Stimulated activated CD4-positive, alpha-beta T cell treated with anti-CD3 and anti-CD28 coated beads, Interleukin-2, amount 100 ng/mL, for 24 hours (primary cell): ENCODE measurements at regions not wholly inside any gene's neighbourhood (a gene's known extent, or its start where the extent isn't known, plus 50 kb on each side); places are given as distances from the start of the nearest gene placed in this dataset.

Source experiments
- DNase-seq, 2 donors: peaks; one replicate each; pipeline ENCODE4 v3.0.0-alpha.2; 2020

DNA sequence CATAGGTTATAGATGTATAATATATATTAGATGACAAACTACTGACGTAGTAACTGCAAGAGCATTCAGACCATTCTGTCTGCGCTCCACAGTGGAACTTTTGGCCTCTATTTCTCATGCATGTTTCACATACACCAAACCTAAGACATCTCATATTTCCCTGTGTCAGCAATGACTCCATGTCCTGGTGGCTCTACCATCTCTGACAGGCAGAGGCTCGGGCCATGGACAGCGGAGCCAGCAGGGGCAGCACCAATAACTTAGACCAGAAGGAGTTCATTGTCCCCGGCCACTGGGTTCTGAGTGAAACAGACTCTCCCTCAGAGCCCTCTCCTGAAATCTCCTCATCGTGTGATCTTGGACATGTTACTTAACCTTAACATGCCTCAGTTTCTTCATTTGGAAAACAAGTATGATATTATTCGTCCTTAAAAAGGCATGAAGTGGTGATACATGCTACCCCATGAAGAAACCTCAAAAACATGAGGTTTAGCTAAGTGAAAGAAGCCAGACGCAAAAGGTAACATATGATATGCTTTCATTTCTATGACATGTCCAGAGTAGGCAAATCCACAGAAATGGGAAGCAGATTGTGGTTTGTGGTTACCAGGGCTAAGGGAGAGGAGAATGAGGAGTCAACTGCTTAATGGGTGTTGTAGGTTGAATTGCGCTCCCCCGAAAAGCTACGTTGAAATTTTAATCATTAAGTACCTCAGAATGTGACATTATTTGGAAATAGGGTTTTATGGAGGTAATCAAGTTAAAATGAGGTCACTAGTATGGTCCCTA is 564.0 kb upstream of the JARID2 start:
- no peak for DNase-seq

DNA sequence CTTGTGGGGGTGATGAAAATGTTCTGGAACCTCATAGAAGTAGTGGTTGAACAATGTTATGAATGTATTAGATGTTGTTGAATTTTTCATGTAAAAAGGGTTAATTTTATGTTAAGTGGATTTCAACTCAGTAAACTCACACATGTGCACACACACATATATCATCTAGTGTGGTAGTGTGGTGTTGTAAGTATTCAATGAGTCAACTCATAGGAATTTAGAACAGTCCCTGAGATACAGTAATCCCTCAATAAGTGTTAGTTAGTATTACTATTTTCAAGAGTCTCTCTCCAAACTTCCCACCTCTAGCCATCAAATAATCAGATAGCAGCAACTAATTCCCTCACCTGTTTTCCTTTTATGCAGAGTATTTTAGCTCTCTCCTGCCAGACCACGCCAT is 563.1 kb upstream of the JARID2 start:
- no peak for DNase-seq

DNA sequence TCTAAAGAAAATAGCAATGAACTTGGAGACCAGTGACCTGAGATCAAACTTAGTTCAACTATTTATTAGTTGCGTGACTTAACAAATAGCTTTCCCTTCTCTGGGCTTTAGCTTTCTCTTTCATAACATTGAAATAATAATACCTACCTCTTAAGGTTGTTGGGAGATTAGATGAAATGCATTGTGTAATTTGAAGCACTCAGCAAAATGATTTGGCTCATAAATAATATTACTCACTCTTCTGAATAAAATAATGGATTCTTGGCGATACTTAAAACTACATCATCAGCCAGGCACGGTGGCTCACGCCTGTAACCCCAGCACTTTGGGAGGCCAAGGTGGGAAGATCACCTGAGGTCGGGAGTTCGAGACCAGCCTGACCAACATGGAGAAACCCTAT is 556.2 kb upstream of the JARID2 start:
- DNase-seq, result no peak

DNA sequence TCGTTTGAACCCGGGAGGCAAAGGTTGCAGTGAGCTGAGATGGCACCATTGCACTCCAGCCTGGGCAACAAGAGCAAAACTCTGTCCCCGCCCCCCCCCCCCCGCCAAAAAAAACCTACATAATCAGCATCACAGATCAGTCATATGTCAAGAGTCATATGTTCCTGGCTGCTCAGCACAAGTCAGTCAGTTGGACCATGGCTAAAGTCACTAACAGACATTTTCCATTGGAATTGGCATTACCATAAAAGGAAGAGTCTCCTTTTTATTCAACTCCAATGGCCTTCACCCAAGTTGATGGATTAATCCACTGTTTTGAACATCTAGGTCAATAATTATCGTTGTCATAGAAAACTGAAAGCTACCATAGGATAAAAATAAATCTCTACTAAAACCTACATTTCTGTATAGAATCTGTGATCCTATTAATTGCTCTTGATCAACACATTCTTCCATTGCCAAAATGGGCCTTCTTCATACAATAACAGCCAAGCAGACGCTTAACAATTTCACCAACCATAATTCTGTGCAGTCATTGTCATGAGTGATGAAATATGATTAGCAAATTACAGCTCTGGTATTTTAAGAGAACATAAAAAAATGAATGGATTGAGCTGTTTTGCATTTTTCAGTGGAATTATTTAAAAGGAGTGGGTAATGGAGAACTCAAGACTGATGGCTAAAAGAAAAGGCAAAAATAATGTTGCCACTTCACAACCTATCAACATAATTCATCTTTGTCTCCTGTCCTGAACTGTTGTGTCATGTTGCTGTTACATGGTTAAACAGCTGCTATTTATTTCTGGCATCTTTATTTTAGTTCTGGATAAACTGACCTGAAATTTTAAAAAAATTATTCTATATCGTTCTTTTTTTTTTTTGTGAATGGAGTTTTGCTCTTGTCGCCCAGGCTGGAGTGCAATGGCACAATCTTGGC is 555.5 kb upstream of the JARID2 start:
- no peak for DNase-seq

DNA sequence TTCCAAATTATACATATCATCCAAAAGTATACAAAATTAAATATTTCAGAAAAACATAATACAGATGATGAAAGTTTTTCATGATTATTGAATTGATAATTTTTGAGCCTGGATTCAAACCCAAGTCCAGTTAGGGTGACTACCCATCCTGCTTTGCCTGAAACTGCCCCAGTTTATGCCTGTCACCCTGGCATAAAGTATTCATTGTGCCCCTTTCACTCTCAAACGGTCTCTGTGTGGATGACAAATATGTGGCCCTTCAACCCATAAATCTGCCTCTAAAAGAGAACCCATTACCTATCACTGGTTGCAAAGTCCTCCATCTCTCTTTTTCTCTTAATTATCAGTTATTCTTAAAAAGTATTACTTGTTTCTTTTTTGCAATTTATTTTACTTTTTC is 553.7 kb upstream of the JARID2 start:
- DNase-seq, result no peak

DNA sequence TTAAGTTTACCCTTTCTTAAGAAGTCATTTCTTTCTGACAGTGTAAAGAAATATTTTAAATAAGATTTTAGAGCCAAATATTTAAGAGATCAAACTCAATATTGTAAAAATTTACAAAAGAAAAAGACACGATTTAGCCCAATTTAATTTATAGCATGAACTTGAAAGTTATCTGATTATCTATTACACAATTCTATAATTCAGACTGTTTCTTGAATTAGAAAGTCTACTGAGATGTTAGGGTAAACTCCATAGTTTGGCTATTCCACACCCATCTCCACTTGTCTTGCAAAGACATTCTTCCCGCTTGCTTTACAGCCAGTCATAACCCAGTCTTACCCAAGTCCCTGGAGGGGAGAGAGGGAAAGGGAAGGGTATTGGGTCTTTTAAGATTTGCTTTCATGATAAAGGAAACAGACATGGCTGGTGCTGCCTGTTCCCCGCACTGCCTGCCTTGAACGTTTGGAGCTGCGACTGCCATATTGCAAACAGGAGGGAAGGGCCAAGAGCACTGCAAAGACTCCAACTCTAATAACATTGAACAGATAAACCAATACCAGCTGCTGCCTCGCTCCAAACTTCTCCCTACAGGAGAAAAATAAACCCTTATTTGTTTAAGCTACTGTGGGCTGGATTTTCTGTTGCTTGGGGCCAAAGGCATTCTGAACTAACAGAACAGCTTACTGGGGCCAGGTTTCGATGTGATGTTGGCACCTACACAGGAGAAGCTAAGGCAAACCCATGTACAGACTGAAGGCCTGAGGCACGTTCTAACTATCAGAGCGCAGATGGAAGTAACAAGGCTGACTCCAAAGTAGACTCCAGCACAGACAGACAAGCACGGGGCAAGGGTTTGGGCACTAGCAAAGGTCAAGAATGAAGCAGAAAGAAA is 552.3 kb upstream of the JARID2 start:
- no peak for DNase-seq

DNA sequence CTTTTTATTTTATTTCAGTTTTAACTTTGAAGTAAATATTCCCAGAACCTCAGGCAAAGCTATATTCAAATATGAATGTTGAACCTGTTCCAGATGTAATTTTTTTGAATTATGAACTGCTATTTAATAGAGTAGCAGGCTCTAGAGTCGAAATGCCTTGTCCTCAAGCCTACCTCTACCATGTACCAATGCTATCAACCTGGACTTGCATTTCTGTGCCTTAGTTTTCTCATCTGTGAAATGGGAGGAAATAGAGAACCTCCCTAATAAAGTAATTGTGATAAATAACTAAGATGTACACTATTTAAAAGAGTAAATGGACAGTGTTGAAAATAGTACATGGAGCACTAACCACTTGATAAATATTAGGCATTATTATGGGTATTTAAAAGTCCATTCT is 551.6 kb upstream of the JARID2 start:
- no peak for DNase-seq

DNA sequence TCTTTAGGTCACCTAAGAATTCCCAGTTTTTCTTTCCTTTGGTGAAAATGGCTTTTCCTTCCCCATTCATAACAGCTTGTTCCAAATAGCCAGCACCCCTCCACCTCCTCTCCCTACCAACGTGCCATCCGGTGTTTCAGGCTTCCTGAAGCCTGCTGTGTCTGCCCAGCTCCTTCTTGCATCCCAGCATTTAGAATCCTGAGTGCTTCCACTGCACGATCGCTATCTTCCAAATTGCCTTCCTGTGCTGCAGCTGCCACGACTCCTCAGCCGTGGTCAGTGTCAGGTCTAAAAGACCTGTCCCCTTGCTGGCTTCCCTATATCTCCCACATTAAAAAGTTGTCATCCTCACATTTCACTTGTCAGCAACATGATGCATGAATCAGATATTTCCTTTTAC is 550.3 kb upstream of the JARID2 start:
- no peak for DNase-seq

DNA sequence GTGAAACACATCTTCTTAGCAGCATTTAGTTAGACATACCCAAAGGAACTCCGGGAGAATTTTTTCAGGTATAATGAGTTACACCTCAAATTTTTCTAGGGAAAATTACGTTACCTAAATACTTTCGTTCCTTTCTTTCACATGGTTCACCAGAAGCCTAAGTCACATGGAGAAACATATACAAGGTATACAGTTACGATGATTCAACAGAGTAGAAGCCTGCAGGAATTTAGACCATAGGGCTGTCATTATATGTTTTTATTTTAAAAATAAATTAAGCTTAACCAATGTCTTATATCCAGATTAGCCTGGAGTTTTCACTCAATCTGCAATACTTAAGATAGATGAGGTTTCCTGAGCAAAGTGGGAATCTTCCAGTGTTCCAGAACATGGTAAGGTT is 549.5 kb upstream of the JARID2 start:
- DNase-seq, result no peak

DNA sequence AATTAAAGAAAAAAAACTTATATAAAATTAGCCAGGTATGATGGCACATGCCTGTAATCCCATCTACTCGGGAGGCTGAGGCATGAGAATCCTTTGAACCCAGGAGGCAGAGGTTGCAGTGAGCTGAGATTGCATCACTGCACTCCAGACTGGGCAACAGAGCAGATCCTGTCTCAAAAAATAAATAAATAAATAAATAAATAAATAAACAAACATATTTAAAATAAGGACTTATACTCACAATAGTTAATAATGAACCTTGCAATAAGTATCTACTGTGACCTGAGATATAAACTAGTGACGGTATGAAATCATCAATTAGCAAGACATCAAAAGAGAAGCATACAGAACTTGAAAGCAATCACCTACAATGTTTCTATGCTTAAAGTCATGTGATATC is 548.4 kb upstream of the JARID2 start:
- no peak for DNase-seq

DNA sequence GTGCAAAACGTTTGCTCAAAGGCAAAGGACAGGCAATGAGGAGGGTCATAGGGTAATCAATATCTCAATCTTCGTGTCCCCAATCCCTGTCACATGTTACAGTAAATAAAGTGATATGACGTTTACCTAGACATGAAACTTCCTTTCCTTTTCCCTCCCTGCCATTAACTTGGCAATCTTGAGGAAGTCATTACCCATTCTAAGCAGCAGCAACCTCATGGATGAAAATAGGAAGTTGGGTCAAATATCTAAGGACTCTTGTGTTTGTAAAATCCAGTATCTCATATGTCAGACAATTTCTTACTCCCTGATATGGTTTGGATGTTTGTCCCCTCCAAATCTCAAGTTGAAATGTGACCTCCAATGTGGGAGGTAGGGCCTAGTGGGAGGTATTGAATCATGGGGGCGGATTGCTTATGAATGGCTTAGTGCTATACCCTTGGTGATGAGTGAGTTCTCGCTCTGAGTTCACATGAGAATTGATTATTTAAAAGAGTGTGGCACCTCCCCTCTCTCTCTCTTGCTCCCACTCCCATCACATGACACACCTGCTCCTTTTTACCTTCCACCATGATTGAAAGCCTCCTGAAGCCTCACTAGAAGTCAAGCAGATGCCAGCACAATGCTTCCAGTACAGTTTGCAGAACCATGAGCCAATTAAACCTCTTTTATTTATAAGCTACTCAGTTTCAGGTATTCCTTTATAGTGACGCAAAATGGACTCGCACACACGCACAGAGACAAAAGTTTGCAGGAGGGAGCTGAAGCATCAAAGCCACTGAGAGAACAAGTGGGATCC is 545.9 kb upstream of the JARID2 start:
- DNase-seq, result no peak

DNA sequence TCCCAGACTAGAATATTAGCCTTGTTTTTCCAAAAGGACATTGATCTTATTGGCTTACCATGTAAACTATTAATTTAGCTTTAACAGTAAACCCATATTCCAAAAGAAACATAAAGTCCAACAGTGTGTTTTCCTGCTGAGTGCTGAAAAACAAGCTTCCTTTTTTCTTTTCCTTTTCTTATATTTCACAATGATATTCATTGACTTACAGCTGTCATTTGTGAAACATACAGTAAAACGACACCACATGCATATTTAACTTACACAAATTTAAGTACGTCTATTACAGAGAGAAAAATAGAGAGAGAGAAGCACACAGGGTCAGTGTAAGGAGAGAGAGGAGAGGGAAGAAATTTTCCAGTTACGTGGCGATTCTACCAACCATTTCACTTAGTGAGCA is 543.9 kb upstream of the JARID2 start:
- DNase-seq, result no peak

DNA sequence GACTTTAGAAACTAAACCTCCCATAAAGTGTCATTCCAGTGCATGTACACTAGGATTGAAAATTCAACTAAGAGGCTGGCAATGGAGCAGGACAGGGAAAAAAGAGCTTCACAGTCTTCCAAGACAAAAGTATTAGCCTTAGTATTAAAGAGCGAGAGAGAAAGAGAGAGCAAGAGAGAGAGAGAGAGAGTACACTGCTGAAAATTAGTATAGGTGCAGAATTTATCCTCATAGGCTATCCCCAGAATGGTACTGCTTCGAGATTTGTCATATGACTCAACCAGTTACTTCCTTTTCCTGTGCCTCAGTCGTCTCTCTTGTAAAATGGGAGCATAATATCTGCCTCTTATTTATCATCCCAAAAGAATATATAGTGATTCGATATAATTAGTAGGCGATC is 543.2 kb upstream of the JARID2 start:
- DNase-seq, result no peak

DNA sequence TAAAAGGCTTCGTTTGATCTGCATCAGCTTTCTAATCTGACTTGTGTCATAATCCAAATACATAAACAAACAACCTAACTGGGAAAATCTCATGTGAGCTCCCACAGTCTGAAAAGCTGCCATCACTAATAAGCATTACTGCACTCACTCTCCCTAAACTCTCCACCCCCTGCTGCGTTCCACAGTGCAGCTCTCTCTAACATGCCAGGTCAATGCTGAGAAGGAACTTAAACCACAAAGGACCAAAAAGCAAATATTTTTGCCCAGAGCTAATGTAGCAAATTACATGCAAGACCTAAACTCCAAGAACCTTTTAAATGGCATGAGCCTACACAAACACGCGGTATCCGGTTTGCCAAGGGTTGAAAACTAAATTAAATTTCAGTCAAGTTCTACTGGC is 542.3 kb upstream of the JARID2 start:
- no peak for DNase-seq

DNA sequence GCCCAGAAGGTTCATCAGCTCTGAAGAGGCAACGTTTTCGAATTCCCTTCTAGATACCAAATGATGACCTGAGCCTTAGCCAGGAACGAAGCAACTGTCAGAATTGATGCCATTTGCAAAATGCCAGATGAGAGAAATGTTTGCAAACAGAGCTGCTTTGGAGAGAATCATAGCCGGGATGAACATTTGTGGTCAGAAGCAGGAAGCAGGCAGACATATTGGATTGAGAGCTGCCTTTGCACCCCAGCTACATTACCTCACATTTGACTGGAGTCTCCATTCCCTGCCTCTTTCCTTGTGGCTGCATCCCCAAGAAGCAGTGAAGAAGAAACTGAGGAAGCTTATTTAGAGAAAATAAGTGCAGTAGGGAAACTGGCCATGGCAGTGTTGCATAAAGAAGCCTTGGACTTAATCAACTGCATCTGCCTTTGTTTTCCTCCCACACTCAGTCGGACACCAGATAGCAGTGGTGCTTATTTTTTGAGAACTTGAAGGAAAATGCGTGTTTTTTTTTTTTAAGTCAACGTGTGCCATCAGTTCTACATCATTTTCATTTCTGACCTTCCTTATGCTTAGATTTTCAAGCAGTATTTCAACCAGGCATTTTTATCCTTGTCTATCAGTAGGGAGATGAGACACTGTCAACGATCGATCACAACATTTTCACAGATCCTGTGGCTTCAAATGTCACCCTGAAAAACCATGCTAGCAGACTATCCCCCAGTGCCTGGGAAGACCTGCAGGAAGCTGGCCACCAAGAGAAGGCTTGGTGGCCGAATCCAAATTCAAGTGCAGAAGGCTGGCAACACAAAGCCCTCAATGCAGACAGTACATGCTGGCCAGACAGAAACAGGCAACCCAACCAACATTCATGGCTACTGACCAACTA is 541.2 kb upstream of the JARID2 start:
- DNase-seq, result no peak

DNA sequence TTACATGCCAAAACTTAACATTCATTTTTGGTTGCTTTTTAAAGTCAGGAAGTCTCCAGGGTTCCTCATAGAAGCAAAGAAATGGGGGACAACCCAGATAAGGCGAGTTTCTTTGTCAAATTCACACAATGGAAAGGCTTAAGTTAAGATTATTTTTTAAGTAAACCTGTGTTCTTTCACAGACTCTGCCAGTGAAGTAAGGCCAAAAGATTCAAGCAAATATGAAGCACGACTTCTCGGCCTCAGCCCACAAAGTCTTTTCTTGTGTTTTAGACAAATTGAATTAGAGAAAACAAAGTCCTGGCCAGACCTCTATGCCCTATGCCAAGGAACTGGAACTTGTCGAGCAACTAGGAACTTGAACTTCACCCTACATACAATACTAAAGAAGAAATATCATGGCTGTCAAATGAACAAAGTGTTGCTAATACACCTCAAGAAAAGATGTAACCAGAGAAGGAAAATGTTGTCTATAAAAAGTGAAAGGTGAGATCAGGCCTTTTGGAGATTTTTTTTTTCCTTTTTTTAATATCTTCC is 540.0 kb upstream of the JARID2 start:
- DNase-seq, result no peak

DNA sequence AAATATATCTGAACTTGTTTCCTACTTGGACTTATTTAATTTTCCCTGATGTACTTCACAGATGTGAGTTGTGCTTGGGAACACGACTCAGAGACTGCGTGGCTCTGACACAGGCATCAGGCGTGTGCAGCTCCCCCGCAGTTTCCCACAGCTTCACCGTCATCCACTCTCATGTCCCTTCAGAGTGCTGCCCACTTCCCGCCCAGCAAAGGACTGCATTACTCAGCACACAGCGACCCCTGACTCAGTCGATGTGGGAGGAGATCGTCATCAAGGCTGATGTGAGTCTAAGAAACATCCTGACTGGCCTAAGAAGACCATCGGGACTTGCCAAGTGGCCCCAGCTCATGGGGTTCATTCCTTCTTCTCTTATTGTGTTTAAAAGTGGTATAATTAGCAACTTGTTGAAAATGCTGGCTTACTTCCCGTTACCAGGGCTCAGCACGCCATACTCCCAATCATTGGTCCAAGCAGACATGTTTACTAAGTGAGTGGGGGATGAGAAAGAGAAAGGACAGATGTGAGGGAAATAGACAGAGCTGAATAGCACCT is 539.4 kb upstream of the JARID2 start:
- DNase-seq, result peak; percentile 78 to 79

DNA sequence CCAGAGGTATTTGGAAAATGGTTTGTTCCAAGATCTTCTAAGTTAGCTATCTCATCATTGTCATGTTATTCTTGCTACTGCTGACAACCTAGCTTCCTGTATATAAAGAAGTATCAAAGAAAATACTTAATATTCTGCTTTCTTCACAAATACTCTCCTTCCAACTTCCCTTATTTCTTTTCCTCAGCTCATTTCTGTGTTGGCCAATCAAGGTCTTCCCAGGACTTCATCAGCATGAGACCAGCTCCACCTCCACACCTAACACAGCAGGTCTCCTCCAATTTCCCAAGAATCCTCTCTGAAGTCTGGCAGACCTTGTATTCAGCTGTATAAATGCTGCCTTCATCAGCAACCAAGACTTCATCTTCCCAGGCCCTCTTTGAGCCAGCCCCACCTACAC is 538.6 kb upstream of the JARID2 start:
- no peak for DNase-seq

DNA sequence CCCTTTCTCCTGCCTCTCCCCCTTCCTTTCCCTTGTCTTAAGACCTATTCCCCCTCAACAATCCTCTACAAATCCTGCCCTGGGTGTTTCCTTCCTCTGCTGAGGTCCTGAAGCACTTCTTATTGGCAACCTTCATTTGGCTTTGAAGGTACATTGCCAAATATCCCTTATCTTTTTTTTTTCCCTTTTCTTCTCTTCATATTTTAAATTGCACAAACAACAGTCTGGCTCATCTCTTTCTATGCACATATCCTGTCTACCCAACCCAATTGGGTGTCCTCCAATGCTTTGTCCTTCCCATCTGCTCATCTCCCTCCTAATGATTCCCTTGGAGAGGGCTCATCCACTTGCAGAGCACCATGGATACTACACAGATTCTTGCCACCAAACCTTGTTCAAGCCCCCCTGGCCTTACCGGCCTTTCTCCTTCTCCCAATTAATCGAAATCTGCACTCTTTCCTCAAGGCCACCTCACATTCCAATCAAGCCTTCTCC is 537.9 kb upstream of the JARID2 start:
- DNase-seq, result no peak

DNA sequence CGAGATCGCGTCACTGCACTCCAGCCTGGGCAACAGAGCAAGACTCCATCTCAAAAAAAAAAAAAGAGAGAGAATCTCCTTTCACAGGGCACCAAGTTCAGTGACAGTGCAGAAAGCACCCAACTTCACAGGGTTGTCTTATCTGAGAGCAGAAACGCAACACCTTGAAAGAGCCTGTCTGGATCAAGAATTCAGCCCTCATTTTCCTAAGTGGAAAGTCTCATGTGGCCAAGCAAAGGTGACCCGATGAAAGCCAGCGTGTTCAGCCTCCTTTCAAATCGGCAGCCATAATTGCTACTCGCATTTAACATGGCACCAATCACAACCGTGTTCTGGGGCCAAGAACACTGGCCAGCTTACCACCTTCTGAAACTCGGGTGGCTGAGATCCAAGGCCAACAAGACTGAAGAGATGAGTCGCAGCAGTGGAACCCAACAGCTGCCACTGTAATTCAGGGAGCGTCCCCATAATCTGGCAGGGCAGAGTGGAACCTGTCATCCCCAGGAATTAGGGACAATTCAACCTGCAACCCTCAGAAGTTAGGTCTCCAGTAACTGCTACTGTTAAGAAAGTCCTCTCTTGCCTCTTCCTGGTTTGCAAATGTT is 536.7 kb upstream of the JARID2 start:
- no peak for DNase-seq
